Esophagus squamous epithelium (tissue), 4 donors: ENCODE measurements at regions not wholly inside any gene's neighbourhood (a gene's known extent, or its start where the extent isn't known, plus 50 kb on each side); places are given as distances from the start of the nearest gene placed in this dataset.

Source experiments
- CTCF ChIP-seq, 6 experiments: fragments of 450-650 bp in 4 of 6; fragments of 200-600 bp in 2 of 6; sonication (generic) in 2 of 6; IDR thresholded peaks; one replicate each; pipeline ENCODE4 v1.5.1; 2016 to 2019; ENCODE audit warnings: antibody characterized with exemption in 6 of 6, mild to moderate bottlenecking in 4 of 6, moderate library complexity in 4 of 6
- POLR2A ChIP-seq, 4 donors: fragments of 450-650 bp; IDR thresholded peaks; one replicate each; pipeline ENCODE4 v1.6.1; 2017; ENCODE audit warnings: antibody characterized with exemption in 4 of 4, mild to moderate bottlenecking in 4 of 4, moderate library complexity in 3 of 4

GRCh38 chr3:176935194-176935888 is 261.9 kb downstream of the TBL1XR1 start:
- TF ChIP-seq CTCF (IDR thresholded peaks at IDR 0.05), result no peak
- TF ChIP-seq POLR2A (IDR thresholded peaks at IDR 0.05), result no peak
